ENCODE measurements at regions not wholly inside any gene's neighbourhood (a gene's known extent, or its start where the extent isn't known, plus 50 kb on each side); places are given as distances from the start of the nearest gene placed in this dataset.

- TF ChIP-seq, protein P1, sequence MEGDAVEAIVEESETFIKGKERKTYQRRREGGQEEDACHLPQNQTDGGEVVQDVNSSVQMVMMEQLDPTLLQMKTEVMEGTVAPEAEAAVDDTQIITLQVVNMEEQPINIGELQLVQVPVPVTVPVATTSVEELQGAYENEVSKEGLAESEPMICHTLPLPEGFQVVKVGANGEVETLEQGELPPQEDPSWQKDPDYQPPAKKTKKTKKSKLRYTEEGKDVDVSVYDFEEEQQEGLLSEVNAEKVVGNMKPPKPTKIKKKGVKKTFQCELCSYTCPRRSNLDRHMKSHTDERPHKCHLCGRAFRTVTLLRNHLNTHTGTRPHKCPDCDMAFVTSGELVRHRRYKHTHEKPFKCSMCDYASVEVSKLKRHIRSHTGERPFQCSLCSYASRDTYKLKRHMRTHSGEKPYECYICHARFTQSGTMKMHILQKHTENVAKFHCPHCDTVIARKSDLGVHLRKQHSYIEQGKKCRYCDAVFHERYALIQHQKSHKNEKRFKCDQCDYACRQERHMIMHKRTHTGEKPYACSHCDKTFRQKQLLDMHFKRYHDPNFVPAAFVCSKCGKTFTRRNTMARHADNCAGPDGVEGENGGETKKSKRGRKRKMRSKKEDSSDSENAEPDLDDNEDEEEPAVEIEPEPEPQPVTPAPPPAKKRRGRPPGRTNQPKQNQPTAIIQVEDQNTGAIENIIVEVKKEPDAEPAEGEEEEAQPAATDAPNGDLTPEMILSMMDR (IDR thresholded peaks at IDR 0.05) = no peak
- TF ChIP-seq POLR2A (IDR thresholded peaks at IDR 0.05) = no peak
Observed at GRCh38 chr17:74148446-74148845, 55.0 kb upstream of the RPL38 start.

All from testis (tissue), 2 donors.